ENCODE measurements at regions not wholly inside any gene's neighbourhood (a gene's known extent, or its start where the extent isn't known, plus 50 kb on each side); places are given as distances from the start of the nearest gene placed in this dataset.
"Not testable (repeated sequence)": the region's sequence is repeated elsewhere in the genome, so short reads cannot be mapped to it uniquely, and the experiment has no call there.

- DNase-seq = no peak
Measured at GRCh38 chr6:25127076-25127837, 151.9 kb upstream of the CARMIL1 start.

- no peak for DNase-seq
Measured at GRCh38 chr6:25130518-25130917, 148.7 kb upstream of the CARMIL1 start.

GRCh38 chr6:25132934-25133333 is 146.2 kb upstream of the CARMIL1 start:
- DNase-seq = peak; percentile 36

- DNase-seq = no peak
Measured at GRCh38 chr6:25133568-25133967, 145.6 kb upstream of the CARMIL1 start.

- DNase-seq = peak; percentile 70
Measured at GRCh38 chr6:25136854-25137253, 142.3 kb upstream of the CARMIL1 start.

GRCh38 chr6:25137480-25137879 is 141.7 kb upstream of the CARMIL1 start:
- DNase-seq = peak; percentile 81

GRCh38 chr6:25137916-25138232 is 141.3 kb upstream of the CARMIL1 start:
- no peak for DNase-seq

- DNase-seq = peak; percentile 92
Measured at GRCh38 chr6:25138233-25138933, 140.8 kb upstream of the CARMIL1 start.

GRCh38 chr6:25138934-25139415 is 140.2 kb upstream of the CARMIL1 start:
- DNase-seq = peak; percentile 46

- DNase-seq = not testable (repeated sequence)
Measured at GRCh38 chr6:25139608-25140007, 139.6 kb upstream of the CARMIL1 start.

- DNase-seq = no peak
Measured at GRCh38 chr6:25142506-25142905, 136.7 kb upstream of the CARMIL1 start.

- no peak for DNase-seq
Measured at GRCh38 chr6:25144919-25145318, 134.3 kb upstream of the CARMIL1 start.

GRCh38 chr6:25147223-25147622 is 132.0 kb upstream of the CARMIL1 start:
- no peak for DNase-seq

- DNase-seq = no peak
Measured at GRCh38 chr6:25150031-25150430, 129.1 kb upstream of the CARMIL1 start.

GRCh38 chr6:25150863-25151262 is 128.3 kb upstream of the CARMIL1 start:
- DNase-seq = no peak

- DNase-seq = no peak
Measured at GRCh38 chr6:25153079-25153478, 126.1 kb upstream of the CARMIL1 start.

- no peak for DNase-seq
Measured at GRCh38 chr6:25154034-25154596, 125.1 kb upstream of the CARMIL1 start.

GRCh38 chr6:25155211-25155610 is 124.0 kb upstream of the CARMIL1 start:
- peak; percentile 74 for DNase-seq

- no peak for DNase-seq
Measured at GRCh38 chr6:25156123-25156522, 123.1 kb upstream of the CARMIL1 start.

- no peak for DNase-seq
Measured at GRCh38 chr6:25157183-25157582, 122.0 kb upstream of the CARMIL1 start.

- no peak for DNase-seq
Measured at GRCh38 chr6:25157842-25158241, 121.3 kb upstream of the CARMIL1 start.

- not testable (repeated sequence) for DNase-seq
Measured at GRCh38 chr6:25160134-25160533, 119.0 kb upstream of the CARMIL1 start.

GRCh38 chr6:25165177-25165576 is 114.0 kb upstream of the CARMIL1 start:
- no peak for DNase-seq

- DNase-seq = peak; percentile 83
Measured at GRCh38 chr6:25165800-25166199, 113.4 kb upstream of the CARMIL1 start.
